ENCODE measurements at regions not wholly inside any gene's neighbourhood (a gene's known extent, or its start where the extent isn't known, plus 50 kb on each side); places are given as distances from the start of the nearest gene placed in this dataset.
"Not testable (repeated sequence)": the region's sequence is repeated elsewhere in the genome, so short reads cannot be mapped to it uniquely, and the experiment has no call there.

- no peak for DNase-seq
Measured at GRCh38 chr9:33695856-33696255, 99.5 kb upstream of the PRSS3 start.

DNA sequence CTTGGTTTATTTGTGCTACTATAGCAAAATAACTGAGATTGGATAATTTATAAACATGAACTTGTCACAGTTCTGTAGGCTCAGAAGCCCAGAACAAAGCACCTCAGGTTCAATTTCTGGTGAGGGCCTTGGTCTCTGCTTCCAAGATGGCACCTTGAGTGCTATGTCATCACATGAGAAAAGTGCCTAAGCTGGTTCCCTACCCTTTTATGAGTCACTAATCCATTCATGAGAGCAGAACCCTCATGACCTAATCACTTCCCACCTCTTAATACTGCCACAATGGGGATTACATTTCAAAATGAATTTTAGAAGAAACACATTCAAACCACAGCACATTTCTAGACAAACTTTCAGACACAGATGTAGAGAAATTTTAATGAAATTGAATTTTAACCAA lies 98.2 kb upstream of the PRSS3 start:
- no peak for DNase-seq

GRCh38 chr9:33698267-33698666 lies 97.1 kb upstream of the PRSS3 start:
- DNase-seq: no peak

DNA sequence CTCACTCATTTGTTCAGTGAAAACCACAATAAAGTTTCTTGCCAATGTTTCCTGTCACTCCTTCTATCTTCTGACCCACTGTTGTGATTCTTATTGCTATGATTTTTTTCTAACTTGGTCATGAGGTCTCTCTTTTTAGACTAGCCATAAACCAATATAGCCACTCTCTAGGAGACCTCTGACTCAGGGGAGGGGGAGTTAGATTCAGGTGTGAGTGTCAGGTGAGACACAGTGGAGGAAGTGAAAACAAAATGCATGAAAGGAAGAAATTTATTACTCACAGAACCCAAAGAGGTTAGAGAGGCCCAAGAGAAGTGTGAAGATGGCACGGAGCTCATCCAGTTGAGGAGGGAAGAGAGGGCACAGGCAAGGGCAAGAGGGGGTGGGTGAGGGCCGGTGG lies 94.4 kb upstream of the PRSS3 start:
- not testable (repeated sequence) for DNase-seq

DNA sequence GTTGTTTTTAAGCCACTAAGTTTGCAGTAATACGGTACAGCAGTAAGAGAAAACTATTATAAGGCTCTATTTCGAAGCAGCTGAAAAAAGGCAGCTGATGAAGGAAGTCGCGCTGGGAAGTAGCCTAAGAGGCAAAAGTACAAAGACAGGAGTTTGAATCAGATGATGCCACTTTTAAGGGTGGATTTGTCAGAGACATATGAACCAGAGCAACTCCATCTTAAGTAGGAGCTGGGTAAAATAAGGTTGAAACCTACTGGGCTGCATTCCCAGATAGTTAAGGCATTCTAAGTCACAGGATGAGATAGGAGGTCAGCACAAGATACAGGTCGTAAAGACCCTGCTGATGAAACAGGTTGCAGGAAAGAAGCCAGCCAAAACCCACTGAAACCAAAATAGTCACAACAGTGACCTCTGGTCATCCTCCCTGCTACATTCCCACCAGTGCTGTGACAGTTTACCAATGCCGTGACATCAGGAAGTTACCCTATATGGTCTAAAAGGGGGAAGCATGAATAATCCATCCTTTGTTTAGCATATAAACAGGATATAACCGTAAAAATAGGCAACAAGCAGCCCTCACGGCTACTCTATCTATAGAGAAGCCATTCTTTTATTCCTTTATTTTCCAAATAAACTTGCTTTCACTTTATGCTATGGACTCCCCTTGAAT lies 91.8 kb upstream of the PRSS3 start:
- DNase-seq: no peak

- not testable (repeated sequence) for DNase-seq
Measured at GRCh38 chr9:33705440-33705839, 89.9 kb upstream of the PRSS3 start.

- DNase-seq: no peak
Measured at GRCh38 chr9:33708441-33708840, 86.9 kb upstream of the PRSS3 start.

GRCh38 chr9:33709269-33709668 lies 86.1 kb upstream of the PRSS3 start:
- DNase-seq: no peak

GRCh38 chr9:33711418-33711817 lies 83.9 kb upstream of the PRSS3 start:
- not testable (repeated sequence) for DNase-seq

GRCh38 chr9:33714989-33715388 lies 80.4 kb upstream of the PRSS3 start:
- no peak for DNase-seq

- no peak for DNase-seq
Measured at GRCh38 chr9:33718987-33719386, 76.4 kb upstream of the PRSS3 start.

DNA sequence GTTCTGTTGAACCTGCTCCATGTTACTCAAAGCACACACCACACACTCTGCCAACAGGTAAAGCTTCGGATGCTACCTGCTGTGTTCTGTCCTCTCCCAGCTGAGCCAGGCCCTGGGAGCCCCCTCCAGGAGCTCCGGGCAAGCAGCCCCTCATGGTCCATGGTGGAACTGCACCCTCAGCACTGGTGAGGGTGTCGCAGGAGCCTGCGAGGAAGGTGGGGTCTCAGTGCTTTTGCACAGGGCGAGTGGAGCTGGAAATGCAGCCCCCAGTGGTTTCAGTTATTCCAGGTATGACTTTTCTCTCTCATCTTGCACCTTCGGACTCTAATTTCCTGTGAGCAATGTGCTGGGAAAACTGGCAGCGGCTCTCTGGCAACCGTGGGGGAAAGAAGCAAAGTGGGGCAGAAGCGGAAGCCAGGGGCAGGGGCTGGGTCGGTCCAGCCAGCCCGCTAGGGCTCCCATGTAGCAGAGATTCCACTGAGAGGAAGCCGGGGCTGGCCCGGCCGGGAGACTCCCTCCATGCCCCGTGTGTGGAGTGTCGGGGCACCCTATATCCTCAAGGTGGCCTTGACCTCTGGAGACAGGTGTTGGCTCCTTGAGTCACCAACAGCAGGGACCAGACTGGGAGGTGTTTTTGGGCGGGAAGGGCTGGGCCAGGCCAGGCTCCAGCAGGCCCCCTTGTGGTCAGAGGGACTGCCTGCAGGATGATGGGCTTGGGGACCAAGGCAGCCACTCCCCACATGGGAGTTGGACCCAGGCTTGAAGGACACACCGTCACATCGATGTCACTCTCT lies 75.6 kb upstream of the PRSS3 start:
- DNase-seq: peak; percentile 32

- DNase-seq: peak; percentile 89
Measured at GRCh38 chr9:33721674-33722358, 73.5 kb upstream of the PRSS3 start.

GRCh38 chr9:33722359-33722675 lies 73.0 kb upstream of the PRSS3 start:
- DNase-seq: no peak

DNA sequence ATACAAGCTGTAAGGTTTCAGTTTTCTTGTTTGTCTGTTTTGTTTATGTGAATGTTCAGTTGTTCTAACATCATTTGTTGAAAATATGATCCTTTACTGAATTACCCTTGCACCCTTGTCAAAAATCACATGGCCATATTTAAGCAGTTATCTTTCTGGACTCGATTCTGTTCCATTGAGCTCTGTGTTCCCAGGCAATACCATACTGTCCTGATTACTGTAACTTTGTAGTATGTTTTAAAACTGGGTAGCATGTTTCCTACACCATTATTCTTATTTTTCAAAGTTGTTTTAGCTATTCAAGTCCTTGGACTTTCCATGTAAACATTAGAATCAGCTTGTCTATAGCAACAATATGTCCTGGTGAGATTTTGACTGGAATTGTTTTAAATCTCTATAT lies 66.7 kb upstream of the PRSS3 start:
- no peak for DNase-seq

GRCh38 chr9:33731142-33731541 lies 64.2 kb upstream of the PRSS3 start:
- no peak for DNase-seq

DNA sequence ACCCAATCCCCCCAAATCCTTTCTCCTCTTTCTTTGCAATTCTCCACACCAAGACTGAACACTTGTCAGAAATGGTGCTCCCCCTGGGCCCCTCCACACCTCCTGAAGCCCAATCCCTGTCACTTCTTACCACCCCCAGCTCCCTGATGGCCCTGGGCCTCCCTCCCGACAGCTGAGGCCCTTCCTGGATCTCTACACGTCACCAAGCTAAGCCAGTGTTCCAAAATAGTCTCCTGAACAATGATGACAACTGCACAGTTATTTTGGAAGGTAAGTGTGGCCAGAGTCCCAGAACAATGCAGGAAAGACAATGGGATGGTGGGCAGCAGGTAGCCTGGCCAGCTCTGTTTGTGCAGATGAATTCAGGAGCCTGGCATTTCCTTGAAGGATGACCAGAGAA lies 63.7 kb upstream of the PRSS3 start:
- DNase-seq: no peak

- not testable (repeated sequence) for DNase-seq
Measured at GRCh38 chr9:33734247-33734940, 61.0 kb upstream of the PRSS3 start.

GRCh38 chr9:33734941-33735835 lies 60.2 kb upstream of the PRSS3 start:
- not testable (repeated sequence) for DNase-seq

GRCh38 chr9:33737811-33738606 lies 57.4 kb upstream of the PRSS3 start:
- DNase-seq: no peak

DNA sequence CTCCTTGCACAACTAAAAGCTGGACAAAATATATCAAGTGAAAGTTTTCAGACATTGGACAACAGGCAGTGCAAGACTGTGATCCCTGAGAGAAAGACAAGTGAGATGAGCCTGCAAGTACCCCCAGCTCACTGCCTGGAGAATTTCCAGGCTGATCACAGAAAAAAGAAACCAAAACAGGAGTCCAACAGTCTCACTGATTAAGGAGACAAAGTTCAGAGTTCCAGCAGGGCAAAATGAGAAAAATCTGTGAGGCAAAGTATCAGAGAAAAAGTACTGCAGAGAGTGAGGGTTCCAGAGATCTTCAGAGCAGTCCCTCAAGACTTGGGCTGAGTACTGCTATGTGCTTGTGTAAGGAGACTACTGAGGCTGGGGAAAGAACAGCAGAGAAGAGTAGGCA lies 56.0 kb upstream of the PRSS3 start:
- no peak for DNase-seq

DNA sequence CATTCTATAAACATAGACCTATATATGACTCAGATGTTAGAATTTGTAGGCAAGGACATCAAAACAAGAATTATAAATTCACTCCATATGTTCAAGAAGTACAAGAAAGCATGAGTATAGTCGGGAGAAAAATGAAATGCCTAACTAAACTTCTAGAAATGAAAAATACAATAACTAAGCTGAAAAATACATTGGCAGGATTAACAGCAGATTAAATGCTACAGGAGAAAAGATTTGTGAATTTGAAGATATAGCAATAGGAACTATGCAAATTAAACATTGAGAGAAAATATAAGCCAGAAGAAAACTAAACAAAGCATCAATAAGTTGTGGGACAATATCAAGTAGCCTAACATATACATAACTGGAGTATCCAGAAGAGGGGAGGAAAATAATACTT lies 55.3 kb upstream of the PRSS3 start:
- no peak for DNase-seq

Measured in stimulated activated CD4-positive, alpha-beta T cell treated with anti-CD3 and anti-CD28 coated beads, Interleukin-4, amount 100 ng/mL, for 1 hour (primary cell).